Transverse colon (tissue), 4 donors: ENCODE measurements at regions not wholly inside any gene's neighbourhood (a gene's known extent, or its start where the extent isn't known, plus 50 kb on each side); places are given as distances from the start of the nearest gene placed in this dataset.
A peak's percentile ranks its signal among the peaks of the same experiment; 100 is the strongest.
"Not testable (repeated sequence)": the region's sequence is repeated elsewhere in the genome, so short reads cannot be mapped to it uniquely, and the experiment has no call there.

Experiments used
- DNase-seq: peaks from one replicate; pipeline ENCODE4 v3.0.0-alpha.2; 2019
- H3K27ac ChIP-seq, 4 donors: fragments of 200-600 bp; sonication (generic); 2 replicates each; pipeline ENCODE4 v1.5.1; 2016 to 2018; ENCODE audit warnings: inconsistent platforms in 4 of 4
- H3K27me3 ChIP-seq: fragments of 200-600 bp; sonication (generic); 2 replicates; pipeline ENCODE4 v1.5.1; 2017; ENCODE audit warnings: inconsistent platforms
- H3K36me3 ChIP-seq, 4 donors: fragments of 200-600 bp; sonication (generic); 2 replicates each; pipeline ENCODE4 v1.5.1; 2017 to 2019; ENCODE audit warnings: inconsistent platforms in 4 of 4
- H3K4me1 ChIP-seq, 4 donors: fragments of 200-600 bp; sonication (generic); 2 replicates each; pipeline ENCODE4 v1.5.1; 2017 to 2020; ENCODE audit warnings: inconsistent platforms in 4 of 4
- H3K4me3 ChIP-seq, 4 donors: fragments of 200-600 bp; sonication (generic); 1 replicate in 1 of 4; 2 replicates in 3 of 4; pipeline versions ENCODE4 v1.5.1 to v1.6.1; 2017 to 2019; ENCODE audit warnings: inconsistent platforms in 4 of 4
- H3K9me3 ChIP-seq, 2 donors: fragments of 200-600 bp; sonication (generic); 2 replicates each; pipeline ENCODE4 v1.5.1; 2017 to 2019; ENCODE audit warnings: inconsistent platforms in 2 of 2
- EP300 ChIP-seq: sonication (generic); formaldehyde crosslinking; IDR thresholded peaks from one replicate; pipeline ENCODE4 v1.6.1; 2017; ENCODE audit warnings: antibody characterized with exemption, low read depth
- POLR2A ChIP-seq: fragments of 450-650 bp; IDR thresholded peaks from one replicate; pipeline ENCODE4 v1.6.1; 2016; ENCODE audit warnings: antibody characterized with exemption, mild to moderate bottlenecking, moderate library complexity
- POLR2AphosphoS5 ChIP-seq, 3 donors: sonication (generic); formaldehyde crosslinking; IDR thresholded peaks; one replicate each; pipeline ENCODE4 v1.6.1; 2016; ENCODE audit warnings: antibody characterized with exemption in 3 of 3
- WGBS, 2 donors: methylation state at CpG; one replicate each; pipeline ENCODE4 v1.1.5; 2018; ENCODE audit warnings: low coverage in 1 of 2; 5-methylcytosine and 5-hydroxymethylcytosine counted together
- in situ Hi-C, 4 donors: fragments of 200-750 bp; cut with MboI; loops; one replicate each; pipeline versions ENCODE4 v1.15.0 to v1.15.1; 2017; ENCODE audit warnings: low sequenced_read_pairs in 3 of 4, low pct_ligation_motif_present in 1 of 4, low pct_unique_long_range_greater_than_20kb in 1 of 4
- intact Hi-C: fragments of 100-400 bp; cut with DNase I; formaldehyde crosslinking; loops from one replicate; pipeline ENCODE4 v1.15.1; 2023; ENCODE audit warnings: low total_unique reads
- TF ChIP-seq, protein P1 (sequence below), 5 experiments: fragments of 200-600 bp in 3 of 5; fragments of 450-650 bp in 2 of 5; sonication (generic) in 3 of 5; IDR thresholded peaks; 1 replicate in 2 of 5; 2 replicates in 3 of 5; pipeline ENCODE4 v1.5.1; 2016 to 2017; ENCODE audit warnings: antibody characterized with exemption in 5 of 5, inconsistent platforms in 3 of 5, mild to moderate bottlenecking in 2 of 5, moderate library complexity in 1 of 5

DNA sequence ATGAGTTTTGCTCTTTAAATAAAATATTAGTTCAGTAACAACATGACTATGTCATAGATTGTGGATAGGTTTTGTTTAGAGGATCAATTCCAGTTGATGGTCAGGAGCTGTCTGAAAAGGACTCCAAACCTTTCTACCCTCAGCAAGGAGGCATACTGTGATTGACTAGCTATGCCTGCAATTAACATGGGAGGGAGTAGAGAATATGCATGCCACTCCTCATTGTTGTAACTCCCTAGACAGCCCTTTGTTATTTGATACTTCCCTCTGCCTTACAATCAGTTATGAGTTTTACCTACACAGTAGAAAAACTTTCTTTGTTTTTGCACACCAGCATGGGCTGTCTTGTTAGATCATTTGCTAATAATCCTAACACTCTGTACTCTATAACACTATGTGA, 1418.5 kb downstream of the KHDRBS2 start:
- no peaks in the 10 kb centered on the region for H3K9me3 ChIP-seq
- intact Hi-C loops = no loop called here
- H3K4me3 ChIP-seq = no peak overlapping the region
- H3K4me1 ChIP-seq = no peaks in the 10 kb centered on the region
- no peak for DNase-seq
- H3K27ac ChIP-seq = no peak overlapping the region
- TF ChIP-seq EP300 (no peak), POLR2AphosphoS5 (IDR thresholded peaks at IDR 0.05) (no peak), POLR2A (no peak)
- TF ChIP-seq, protein P1, sequence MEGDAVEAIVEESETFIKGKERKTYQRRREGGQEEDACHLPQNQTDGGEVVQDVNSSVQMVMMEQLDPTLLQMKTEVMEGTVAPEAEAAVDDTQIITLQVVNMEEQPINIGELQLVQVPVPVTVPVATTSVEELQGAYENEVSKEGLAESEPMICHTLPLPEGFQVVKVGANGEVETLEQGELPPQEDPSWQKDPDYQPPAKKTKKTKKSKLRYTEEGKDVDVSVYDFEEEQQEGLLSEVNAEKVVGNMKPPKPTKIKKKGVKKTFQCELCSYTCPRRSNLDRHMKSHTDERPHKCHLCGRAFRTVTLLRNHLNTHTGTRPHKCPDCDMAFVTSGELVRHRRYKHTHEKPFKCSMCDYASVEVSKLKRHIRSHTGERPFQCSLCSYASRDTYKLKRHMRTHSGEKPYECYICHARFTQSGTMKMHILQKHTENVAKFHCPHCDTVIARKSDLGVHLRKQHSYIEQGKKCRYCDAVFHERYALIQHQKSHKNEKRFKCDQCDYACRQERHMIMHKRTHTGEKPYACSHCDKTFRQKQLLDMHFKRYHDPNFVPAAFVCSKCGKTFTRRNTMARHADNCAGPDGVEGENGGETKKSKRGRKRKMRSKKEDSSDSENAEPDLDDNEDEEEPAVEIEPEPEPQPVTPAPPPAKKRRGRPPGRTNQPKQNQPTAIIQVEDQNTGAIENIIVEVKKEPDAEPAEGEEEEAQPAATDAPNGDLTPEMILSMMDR (IDR thresholded peaks at IDR 0.05) = no peak
- no peaks in the 10 kb centered on the region for H3K27me3 ChIP-seq
- H3K36me3 ChIP-seq = no peaks in the 10 kb centered on the region
- in situ Hi-C loops = no loop called here

- DNase-seq = peak; percentile 41
These were observed 1442.6 kb downstream of the KHDRBS2 start for GRCh38 chr6:60843175-60843982.

GRCh38 chr6:60830726-60831125, 1455.3 kb downstream of the KHDRBS2 start:
- intact Hi-C loops = not testable (repeated sequence)
- 74% methylated on average over 4 of the region's 4 CpGs; no CpG with 5 or more reads in 1 of the 2 donors for WGBS, 2 donors

More at GRCh38 chr6:60843175-60843982, 1442.6 kb downstream of the KHDRBS2 start:
- intact Hi-C loops, H3K36me3 ChIP-seq, H3K4me3 ChIP-seq, in situ Hi-C loops, H3K4me1 ChIP-seq, H3K9me3 ChIP-seq, H3K27me3 ChIP-seq, H3K27ac ChIP-seq: not testable (repeated sequence)
- WGBS, 2 donors = 17 to 32% methylated on average over 3 of the region's 3 CpGs
- TF ChIP-seq, protein P1 (IDR thresholded peaks at IDR 0.05) = peak in 1 of 5 experiments; percentile 24

GRCh38 chr6:60822597-60822996, 1463.4 kb downstream of the KHDRBS2 start:
- H3K36me3 ChIP-seq, H3K27ac ChIP-seq, DNase-seq, H3K4me3 ChIP-seq, in situ Hi-C loops, H3K9me3 ChIP-seq, H3K27me3 ChIP-seq, H3K4me1 ChIP-seq, intact Hi-C loops: not testable (repeated sequence)

More at GRCh38 chr6:60830726-60831125, 1455.3 kb downstream of the KHDRBS2 start:
- H3K27me3 ChIP-seq, in situ Hi-C loops, H3K4me3 ChIP-seq, H3K9me3 ChIP-seq, H3K4me1 ChIP-seq, DNase-seq, H3K27ac ChIP-seq, H3K36me3 ChIP-seq: not testable (repeated sequence)

DNA sequence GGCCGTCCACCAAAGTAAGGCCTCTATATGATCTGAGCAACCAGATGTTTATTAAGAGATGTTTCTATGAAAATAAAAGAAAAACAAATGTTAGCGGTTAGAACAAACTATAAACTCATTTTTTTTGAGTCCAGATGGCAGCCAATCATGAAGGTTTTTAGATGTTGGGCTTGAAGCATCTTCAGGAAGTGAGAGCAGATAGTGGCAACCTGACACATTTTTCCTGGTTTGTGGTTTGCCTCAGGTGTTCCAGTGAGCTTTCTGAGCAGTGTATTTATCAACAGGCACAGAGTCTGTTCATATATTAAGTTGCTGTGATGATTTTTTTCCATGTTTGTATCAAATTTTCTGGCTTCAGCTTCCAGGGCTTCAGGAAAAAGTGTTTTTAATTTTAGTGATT, 1468.0 kb downstream of the KHDRBS2 start:
- in situ Hi-C loops, intact Hi-C loops, H3K27me3 ChIP-seq, H3K4me3 ChIP-seq, DNase-seq, H3K9me3 ChIP-seq, H3K36me3 ChIP-seq, H3K27ac ChIP-seq, H3K4me1 ChIP-seq: not testable (repeated sequence)
- 74 to 81% methylated on average over 2 of the region's 2 CpGs for WGBS, 2 donors

- H3K27ac ChIP-seq, H3K36me3 ChIP-seq, intact Hi-C loops, in situ Hi-C loops, H3K4me1 ChIP-seq, H3K27me3 ChIP-seq, DNase-seq, H3K4me3 ChIP-seq, H3K9me3 ChIP-seq: not testable (repeated sequence)
- WGBS, 2 donors = 92 to 100% methylated on average over 1 of the region's 1 CpG
These were observed 1471.2 kb downstream of the KHDRBS2 start for GRCh38 chr6:60814784-60815183.

DNA sequence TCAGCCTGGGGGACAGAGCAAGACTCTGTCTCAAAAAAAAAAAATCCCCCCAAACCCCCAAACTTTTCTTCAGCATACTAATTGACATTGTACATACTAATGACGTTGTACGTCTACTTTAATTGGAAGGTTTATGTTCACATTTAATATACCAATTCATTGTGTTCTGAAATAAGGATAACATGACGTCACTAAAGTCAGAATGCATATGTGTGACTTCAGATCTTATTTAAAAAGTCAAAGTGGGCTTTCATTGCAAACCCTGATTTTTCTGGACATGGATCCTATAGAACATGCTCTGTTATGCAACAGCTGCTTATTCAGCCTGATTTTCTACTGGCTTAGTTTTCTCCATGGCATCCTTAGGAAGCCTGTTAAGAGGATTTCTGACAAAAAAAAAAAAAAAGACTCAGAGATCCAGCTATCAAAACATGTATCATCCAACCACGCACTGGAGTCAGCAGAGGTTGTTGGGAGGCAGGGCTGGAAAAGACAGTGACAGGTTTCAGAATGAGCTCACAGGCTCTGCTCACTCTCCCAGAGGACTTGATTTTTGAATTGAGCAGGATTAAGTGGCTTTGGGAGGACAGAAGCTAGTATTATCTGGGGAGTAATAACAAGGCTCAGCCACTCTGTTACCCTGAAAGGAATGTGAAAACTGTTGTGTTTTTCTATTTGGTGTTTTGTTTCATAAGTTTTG, 1472.0 kb downstream of the KHDRBS2 start:
- in situ Hi-C loops, H3K36me3 ChIP-seq, H3K4me1 ChIP-seq, intact Hi-C loops, H3K27me3 ChIP-seq, DNase-seq, H3K27ac ChIP-seq, H3K9me3 ChIP-seq, H3K4me3 ChIP-seq: not testable (repeated sequence)
- WGBS, 2 donors = 82 to 85% methylated on average over 4 of the region's 4 CpGs

- DNase-seq, H3K36me3 ChIP-seq, H3K9me3 ChIP-seq, H3K4me1 ChIP-seq, H3K4me3 ChIP-seq, in situ Hi-C loops, intact Hi-C loops, H3K27ac ChIP-seq, H3K27me3 ChIP-seq: not testable (repeated sequence)
- no CpG with 5 or more reads among the region's 2 CpGs for WGBS, 2 donors
These were observed 1475.8 kb downstream of the KHDRBS2 start for GRCh38 chr6:60810216-60810615.

- H3K9me3 ChIP-seq, intact Hi-C loops, H3K27ac ChIP-seq, DNase-seq, H3K4me1 ChIP-seq, H3K27me3 ChIP-seq, H3K4me3 ChIP-seq, in situ Hi-C loops, H3K36me3 ChIP-seq: not testable (repeated sequence)
- WGBS, 2 donors = 60 to 80% methylated on average over 2 to 3 of the region's 3 CpGs
These were observed 1486.9 kb downstream of the KHDRBS2 start for GRCh38 chr6:60799146-60799545.
